AG10803 (cell line): ENCODE measurements at regions not wholly inside any gene's neighbourhood (a gene's known extent, or its start where the extent isn't known, plus 50 kb on each side); places are given as distances from the start of the nearest gene placed in this dataset.
A peak's percentile ranks its signal among the peaks of the same experiment; 100 is the strongest.

ENCODE experiments used
- DNase-seq: peaks from one replicate; pipeline ENCODE4 v3.0.0; 2010; ENCODE audit warnings: low read depth
- H3K4me3 ChIP-seq: 2 replicates; pipeline ENCODE4 v1.5.1; 2011; ENCODE audit warnings: mild to moderate bottlenecking, low read length, control low read depth
- CTCF ChIP-seq: conservative IDR thresholded peaks from 2 replicates; pipeline ENCODE4 v1.5.1; 2011; ENCODE audit warnings: mild to moderate bottlenecking, low read length, control low read depth, inconsistent platforms

GRCh38 chrX:97867266-97867665 lies 983.6 kb downstream of the RPA4 start:
- H3K4me3 ChIP-seq: no peak overlapping the region
- TF ChIP-seq CTCF: no peak
- no peak for DNase-seq

GRCh38 chrX:97876697-97877407 lies 993.1 kb downstream of the RPA4 start:
- DNase-seq: peak; percentile 57
- TF ChIP-seq CTCF: no peak
- no peak overlapping the region for H3K4me3 ChIP-seq

GRCh38 chrX:97882306-97882705 lies 998.6 kb downstream of the RPA4 start:
- TF ChIP-seq CTCF: no peak
- no peak overlapping the region for H3K4me3 ChIP-seq
- no peak for DNase-seq

GRCh38 chrX:97895751-97896150 lies 1012.0 kb downstream of the RPA4 start:
- no peak overlapping the region for H3K4me3 ChIP-seq
- peak; percentile 61 for DNase-seq
- no peak for TF ChIP-seq CTCF

- DNase-seq: no peak
- no peak overlapping the region for H3K4me3 ChIP-seq
- TF ChIP-seq CTCF: no peak
These were observed 1014.3 kb downstream of the RPA4 start for GRCh38 chrX:97897998-97898397.

- DNase-seq: peak; percentile 72
- no peak for TF ChIP-seq CTCF
- no peak overlapping the region for H3K4me3 ChIP-seq
These were observed 1015.1 kb downstream of the RPA4 start for GRCh38 chrX:97898798-97899197.

- no peak for TF ChIP-seq CTCF
- H3K4me3 ChIP-seq: no peak overlapping the region
- peak; percentile 28 for DNase-seq
These were observed 1024.1 kb downstream of the RPA4 start for GRCh38 chrX:97907791-97908190.
